K562 (cell line): ENCODE measurements at regions not wholly inside any gene's neighbourhood (a gene's known extent, or its start where the extent isn't known, plus 50 kb on each side); places are given as distances from the start of the nearest gene placed in this dataset.

Source experiments
- ATAC-seq: fragments of 200-7000 bp; cut with Tn5 transposase; 3 replicates; pipeline ENCODE4 v1.9.1; 2020; ENCODE audit warnings: moderate library complexity
- BruUV-seq: library from RNA; stranded (reverse); fragments of 400-500 nt; replicated peaks from 2 replicates; lab custom pipeline; 2021; lab: Mats Ljungman, UMichigan
- CTCF ChIA-PET: fragments of 300-600 bp; formaldehyde crosslinking; extraction: SDS; loops from one replicate; lab custom pipeline; 2021; ENCODE audit warnings: low intra/inter-chr PET ratio; lab: Yijun Ruan, JAX
- POLR2A ChIA-PET: fragments of 300-600, 350-650 bp; sonication (Branson Sonifier 250); formaldehyde crosslinking; extraction: SDS; loops from one replicate; lab custom pipeline; 2021; ENCODE audit warnings: antibody characterized with exemption, inconsistent platforms; lab: Yijun Ruan, JAX
- DNase-seq, 4 experiments: peaks; one replicate each; pipeline versions ENCODE4 v3.0.0 to v3.0.0-alpha.2; 2011 to 2018; ENCODE audit warnings: low spot score in 3 of 4, mixed read lengths in 3 of 4; ENCODE audit errors: extremely low read depth in 1 of 4
- FAIRE-seq: peaks from 2 replicates; lab custom pipeline; 2011; peaks lifted over from hg19 to GRCh38; lab: Jason Lieb, UNC
- H2AFZ ChIP-seq: 2 replicates; pipeline ENCODE4 v1.6.0; 2011; ENCODE audit warnings: low read depth, low read length, control low read depth, inconsistent platforms
- H3K27ac ChIP-seq: fragments of 200-600 bp; 3 replicates; pipeline ENCODE4 v1.8.0; 2011; ENCODE audit warnings: low read depth, mild to moderate bottlenecking, control low read depth, inconsistent platforms, low read length, moderate library complexity, mixed read lengths; ENCODE audit errors: extremely low read depth
- H3K27me3 ChIP-seq, 2 experiments: fragments of 300-600 bp in 1 of 2; 2 replicates in 1 of 2; 3 replicates in 1 of 2; pipeline versions ENCODE4 v1.6.0 to v1.8.0; 2011; ENCODE audit warnings: inconsistent platforms in 2 of 2, low read length in 2 of 2, mild to moderate bottlenecking in 1 of 2, mixed read lengths in 1 of 2, moderate library complexity in 1 of 2; ENCODE audit not compliant: control insufficient read depth in 2 of 2, insufficient read depth in 2 of 2
- H3K36me3 ChIP-seq: fragments of 300-600 bp; 3 replicates; pipeline ENCODE4 v1.8.0; 2011; ENCODE audit warnings: mild to moderate bottlenecking, low read length, inconsistent platforms; ENCODE audit not compliant: control insufficient read depth, insufficient read depth
- H3K4me1 ChIP-seq, 2 experiments: fragments of 200-600 bp in 1 of 2; replicated peaks in 1 of 2; 2 replicates in 1 of 2; 3 replicates in 1 of 2; pipeline versions ENCODE4 v1.5.1 to v1.8.0; 2011; ENCODE audit warnings: inconsistent platforms in 2 of 2, low read length in 2 of 2, mild to moderate bottlenecking in 1 of 2, mixed read lengths in 1 of 2, moderate library complexity in 1 of 2; ENCODE audit not compliant: control insufficient read depth in 2 of 2, insufficient read depth in 2 of 2
- H3K4me2 ChIP-seq: 2 replicates; pipeline ENCODE4 v1.6.1; 2011; ENCODE audit warnings: low read length, control low read depth, inconsistent platforms, mixed read lengths; ENCODE audit not compliant: insufficient read depth
- H3K4me3 ChIP-seq: fragments of 200-600 bp; sonication (generic), shearing (Covaris generic); 2 replicates; pipeline ENCODE4 v1.5.1; 2016; ENCODE audit warnings: control low read depth, inconsistent platforms
- H3K79me2 ChIP-seq: fragments of 200-600 bp; 3 replicates; pipeline ENCODE4 v1.8.0; 2011; ENCODE audit warnings: low read length, inconsistent platforms; ENCODE audit not compliant: control insufficient read depth, insufficient read depth
- H3K9ac ChIP-seq, 2 experiments: 2 replicates each; pipeline versions ENCODE4 v1.6.0 to v1.6.1; 2011; ENCODE audit warnings: low read depth in 2 of 2, low read length in 2 of 2, control low read depth in 1 of 2, inconsistent platforms in 1 of 2, mild to moderate bottlenecking in 1 of 2, mixed read lengths in 1 of 2; ENCODE audit not compliant: insufficient read depth in 1 of 2
- H3K9me1 ChIP-seq: one replicate; pipeline ENCODE4 v1.6.0; 2011; ENCODE audit warnings: inconsistent platforms, mild to moderate bottlenecking, low read length, moderate library complexity; ENCODE audit not compliant: control insufficient read depth, insufficient read depth
- H3K9me3 ChIP-seq: replicated peaks from 2 replicates; pipeline ENCODE4 v1.5.1; 2011; ENCODE audit warnings: low read depth, low read length, inconsistent platforms; ENCODE audit not compliant: control insufficient read depth, insufficient read depth
- H4K20me1 ChIP-seq: replicated peaks from 2 replicates; pipeline ENCODE4 v1.6.1; 2011; ENCODE audit warnings: low read length, inconsistent platforms, mixed read lengths; ENCODE audit not compliant: control insufficient read depth, insufficient read depth
- BRD9 ChIP-seq: fragments of 450-650 bp; IDR thresholded peaks from 2 replicates; pipeline ENCODE4 v1.6.1; 2018; ENCODE audit warnings: low read depth; ENCODE audit not compliant: partially characterized antibody
- FOXJ3 ChIP-seq: sonication (generic); formaldehyde crosslinking; IDR thresholded peaks from 2 replicates; pipeline ENCODE4 v1.4.0; 2020; ENCODE audit warnings: mild to moderate bottlenecking, missing genetic modification reagents
- KDM5B ChIP-seq: fragments of 200-600 bp; sonication (generic); IDR thresholded peaks from 2 replicates; pipeline ENCODE4 v1.6.1; 2012; ENCODE audit warnings: low read depth, mild to moderate bottlenecking, moderate library complexity, low read length, control low read depth, inconsistent platforms; ENCODE audit not compliant: insufficient replicate concordance
- LCOR ChIP-seq: sonication (generic); formaldehyde crosslinking; IDR thresholded peaks from 2 replicates; pipeline ENCODE4 v1.8.0; 2022; ENCODE audit warnings: mild to moderate bottlenecking, missing genetic modification reagents
- MXI1 ChIP-seq: IDR thresholded peaks from 2 replicates; pipeline ENCODE4 v1.6.1; 2011; ENCODE audit warnings: low read depth, mild to moderate bottlenecking, improper control_type of control experiment, low read length
- PHTF2 ChIP-seq: fragments of 250-450 bp; sonication (Bioruptor Pico); IDR thresholded peaks from 2 replicates; pipeline ENCODE4 v1.5.0; 2021; ENCODE audit warnings: mild to moderate bottlenecking
- POLR2AphosphoS2 ChIP-seq: IDR thresholded peaks from 2 replicates; pipeline ENCODE4 v1.6.1; 2012; ENCODE audit warnings: low read length, improper control_type of control experiment
- POLR3A ChIP-seq: IDR thresholded peaks from 2 replicates; pipeline ENCODE4 v1.6.1; 2011; ENCODE audit warnings: borderline replicate concordance, mild to moderate bottlenecking, moderate library complexity; ENCODE audit not compliant: insufficient read length, insufficient read depth; ENCODE audit errors: extremely low read depth
- PREB ChIP-seq: sonication (generic); formaldehyde crosslinking; IDR thresholded peaks from 2 replicates; pipeline ENCODE4 v1.8.1; 2023; ENCODE audit warnings: mild to moderate bottlenecking, missing genetic modification reagents
- SREBF1 ChIP-seq: fragments of 150-350 bp; IDR thresholded peaks from 2 replicates; pipeline ENCODE4 v1.6.1; 2014; ENCODE audit warnings: antibody characterized with exemption, low read depth, low read length, borderline replicate concordance
- TAF15 ChIP-seq: fragments of 200-400 bp; formaldehyde crosslinking; IDR thresholded peaks from 2 replicates; pipeline ENCODE4 v1.6.1; 2017; ENCODE audit warnings: mild to moderate bottlenecking, low read depth, low read length, moderate library complexity
- TAF7 ChIP-seq: fragments of 450-650 bp; IDR thresholded peaks from 2 replicates; pipeline ENCODE4 v1.6.1; 2016; ENCODE audit warnings: missing genetic modification characterization, missing compliant biosample characterization
- TAF9B ChIP-seq: fragments of 450-650 bp; IDR thresholded peaks from 2 replicates; pipeline ENCODE4 v1.6.1; 2018; ENCODE audit warnings: mild to moderate bottlenecking; ENCODE audit not compliant: partially characterized antibody
- TCF15 ChIP-seq: fragments of 250-450 bp; sonication (Bioruptor Pico); IDR thresholded peaks from 2 replicates; pipeline ENCODE4 v1.8.0; 2022; ENCODE audit warnings: moderate library complexity, mild to moderate bottlenecking, inconsistent platforms
- U2AF2 ChIP-seq: fragments of 200-400 bp; formaldehyde crosslinking; optimal IDR thresholded peaks from 2 replicates; pipeline ENCODE3; 2017; ENCODE audit warnings: low read depth, mild to moderate bottlenecking, low read length
- ZBTB49 ChIP-seq: sonication (generic); formaldehyde crosslinking; IDR thresholded peaks from 2 replicates; pipeline ENCODE4 v1.8.0; 2022; ENCODE audit warnings: missing genetic modification reagents, mild to moderate bottlenecking, borderline replicate concordance
- ZNF324 ChIP-seq: fragments of 250-450 bp; sonication (Bioruptor Pico); IDR thresholded peaks from 2 replicates; pipeline ENCODE4 v1.4.0; 2020; ENCODE audit warnings: mild to moderate bottlenecking
- ZNF511 ChIP-seq: sonication (generic); formaldehyde crosslinking; IDR thresholded peaks from 2 replicates; pipeline ENCODE4 v1.8.0; 2022; ENCODE audit warnings: mild to moderate bottlenecking, missing genetic modification reagents
- WGBS: fragments of 100-300 bp; shearing (Covaris generic); methylation state at CpG from one replicate; pipeline ENCODE4 v1.1.6; 2016; ENCODE audit warnings: low coverage, mixed read lengths; ENCODE audit not compliant: insufficient coverage; ENCODE audit errors: missing lambda C conversion rate; 5-methylcytosine and 5-hydroxymethylcytosine counted together
- in situ Hi-C: fragments of 300-500 bp; cut with MboI; formaldehyde crosslinking; loops from 4 replicates; pipeline ENCODE4 v1.15.0; 2018; ENCODE audit warnings: inconsistent platforms, mixed read lengths
- intact Hi-C: fragments of 100-400 bp; cut with micrococcal nuclease; formaldehyde crosslinking; loops from 2 replicates; pipeline ENCODE4 v1.14.2; 2022

GRCh38 chr11:130622141-130622542 is 173.7 kb downstream of the ADAMTS15 start:
- Histone ChIP-seq H3K79me2 (no peaks in the 10 kb centered on the region), H3K9me1 (no peaks in the 10 kb centered on the region), H3K4me3 (no peak overlapping the region), H3K36me3 (no peaks in the 10 kb centered on the region), H3K9me3 (no peaks in the 10 kb centered on the region), H3K4me2 (no peak overlapping the region), H4K20me1 (no peaks in the 10 kb centered on the region), H3K27me3 (peaks cover 0 to 3% of the 10 kb centered on the region in 2 experiments; a peak in 1 of 5 replicates), H3K9ac (no peak overlapping the region), H3K27ac (no peak overlapping the region), H2AFZ (no peak overlapping the region), H3K4me1 (no peaks in the 10 kb centered on the region)
- ATAC-seq (no peak), DNase-seq (no peak), FAIRE-seq (no peak)
- intact Hi-C loops, result no loop called here
- TF ChIP-seq ZBTB49, result no peak
- no peak for TF ChIP-seq TCF15
- no peak for TF ChIP-seq FOXJ3 (CRISPR knock-in tag)
- no peak for TF ChIP-seq U2AF2
- no peak for TF ChIP-seq PHTF2 (CRISPR knock-in tag)
- TF ChIP-seq ZNF511 (CRISPR knock-in tag), result no peak
- no peak for TF ChIP-seq MXI1
- no peak for TF ChIP-seq TAF15
- TF ChIP-seq TAF9B, result no peak
- TF ChIP-seq SREBF1, result no peak
- TF ChIP-seq TAF7 (tag), result no peak
- no peak for TF ChIP-seq POLR2AphosphoS2
- TF ChIP-seq LCOR (CRISPR knock-in tag), result no peak
- no peak for TF ChIP-seq BRD9
- TF ChIP-seq ZNF324 (CRISPR knock-in tag), result no peak
- no peak for TF ChIP-seq KDM5B
- no peak for TF ChIP-seq POLR3A
- TF ChIP-seq PREB (CRISPR knock-in tag), result no peak
- no TSS peak for BruUV-seq
- in situ Hi-C loops, result no loop called here
- ChIA-PET POLR2A (no interaction called here), CTCF (no interaction called here)
- WGBS, result 0% methylated on average over 5 of the region's 5 CpGs
